Epithelial cell of proximal tubule (primary cell): ENCODE measurements at regions not wholly inside any gene's neighbourhood (a gene's known extent, or its start where the extent isn't known, plus 50 kb on each side); places are given as distances from the start of the nearest gene placed in this dataset.

Experiments
- DNase-seq: peaks from one replicate; pipeline ENCODE4 v3.0.0-alpha.2; 2011; ENCODE audit warnings: low read depth
- H3K4me3 ChIP-seq: 2 replicates; pipeline ENCODE4 v1.5.1; 2011; ENCODE audit warnings: low read depth, mild to moderate bottlenecking, low read length
- TF ChIP-seq, protein P1 (sequence below): conservative IDR thresholded peaks from 2 replicates; pipeline ENCODE4 v1.5.1; 2012; ENCODE audit warnings: low read depth, mild to moderate bottlenecking, low read length

DNA sequence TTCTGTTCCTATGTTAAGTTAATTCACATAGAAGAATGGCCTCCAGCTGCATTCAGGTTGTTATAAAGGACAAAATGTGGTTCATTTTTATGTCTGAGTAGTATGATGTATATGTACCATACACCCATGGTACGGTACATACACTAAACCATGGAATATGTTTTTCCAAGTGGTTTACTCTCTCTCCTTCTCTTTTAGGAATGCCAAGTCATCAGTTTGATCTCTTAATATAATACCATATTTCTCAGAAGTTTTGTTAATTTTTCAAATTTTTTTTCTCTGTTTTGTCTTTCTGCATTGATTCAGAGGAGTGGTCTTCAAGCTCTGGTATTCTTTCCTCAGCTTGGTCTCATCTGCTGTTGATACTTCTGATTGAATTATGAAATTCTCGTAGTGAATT lies 230.9 kb downstream of the DSEL start:
- H3K4me3 ChIP-seq = no peak overlapping the region
- DNase-seq = no peak
- TF ChIP-seq, protein P1, sequence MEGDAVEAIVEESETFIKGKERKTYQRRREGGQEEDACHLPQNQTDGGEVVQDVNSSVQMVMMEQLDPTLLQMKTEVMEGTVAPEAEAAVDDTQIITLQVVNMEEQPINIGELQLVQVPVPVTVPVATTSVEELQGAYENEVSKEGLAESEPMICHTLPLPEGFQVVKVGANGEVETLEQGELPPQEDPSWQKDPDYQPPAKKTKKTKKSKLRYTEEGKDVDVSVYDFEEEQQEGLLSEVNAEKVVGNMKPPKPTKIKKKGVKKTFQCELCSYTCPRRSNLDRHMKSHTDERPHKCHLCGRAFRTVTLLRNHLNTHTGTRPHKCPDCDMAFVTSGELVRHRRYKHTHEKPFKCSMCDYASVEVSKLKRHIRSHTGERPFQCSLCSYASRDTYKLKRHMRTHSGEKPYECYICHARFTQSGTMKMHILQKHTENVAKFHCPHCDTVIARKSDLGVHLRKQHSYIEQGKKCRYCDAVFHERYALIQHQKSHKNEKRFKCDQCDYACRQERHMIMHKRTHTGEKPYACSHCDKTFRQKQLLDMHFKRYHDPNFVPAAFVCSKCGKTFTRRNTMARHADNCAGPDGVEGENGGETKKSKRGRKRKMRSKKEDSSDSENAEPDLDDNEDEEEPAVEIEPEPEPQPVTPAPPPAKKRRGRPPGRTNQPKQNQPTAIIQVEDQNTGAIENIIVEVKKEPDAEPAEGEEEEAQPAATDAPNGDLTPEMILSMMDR = no peak

DNA sequence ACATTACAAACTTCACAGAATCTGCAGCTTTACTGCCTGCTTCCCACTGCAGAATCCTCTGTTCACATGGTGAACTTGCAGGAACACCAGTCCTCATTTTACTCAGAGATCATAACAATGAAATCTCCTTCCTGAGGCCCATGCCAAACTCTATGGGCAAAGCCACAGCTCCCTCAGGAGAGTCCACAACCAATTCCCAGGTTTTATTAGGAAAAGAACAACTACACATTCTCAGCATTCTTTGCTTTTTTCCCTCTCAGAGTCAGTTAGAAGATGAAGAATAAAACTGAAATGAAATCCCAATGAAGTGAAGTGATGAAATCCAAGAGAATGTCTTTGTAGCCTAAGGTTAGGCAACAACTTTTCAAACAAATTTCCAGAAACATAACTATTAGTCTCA lies 233.7 kb downstream of the DSEL start:
- DNase-seq = no peak
- no peak overlapping the region for H3K4me3 ChIP-seq
- TF ChIP-seq, protein P1 = no peak

DNA sequence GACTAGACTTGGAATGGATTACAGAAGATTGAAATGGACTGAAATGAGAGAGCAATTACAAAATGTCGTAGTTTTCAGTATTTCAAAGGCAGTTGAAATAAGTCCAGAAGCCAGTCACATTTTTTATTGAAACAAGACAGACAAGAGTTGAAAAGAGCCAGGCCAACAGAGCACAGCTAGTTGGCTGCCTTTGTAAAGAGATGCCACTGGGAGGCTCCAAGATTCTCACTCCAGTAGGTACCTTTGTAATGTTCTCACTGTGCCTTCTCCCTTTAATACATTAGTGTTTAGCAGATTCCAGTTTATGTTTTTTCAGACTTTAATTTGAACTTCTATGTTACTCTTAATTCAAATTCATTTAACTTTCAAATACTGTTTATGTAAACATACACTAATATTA lies 234.8 kb downstream of the DSEL start:
- DNase-seq = no peak
- no peak overlapping the region for H3K4me3 ChIP-seq
- TF ChIP-seq, protein P1 = no peak

DNA sequence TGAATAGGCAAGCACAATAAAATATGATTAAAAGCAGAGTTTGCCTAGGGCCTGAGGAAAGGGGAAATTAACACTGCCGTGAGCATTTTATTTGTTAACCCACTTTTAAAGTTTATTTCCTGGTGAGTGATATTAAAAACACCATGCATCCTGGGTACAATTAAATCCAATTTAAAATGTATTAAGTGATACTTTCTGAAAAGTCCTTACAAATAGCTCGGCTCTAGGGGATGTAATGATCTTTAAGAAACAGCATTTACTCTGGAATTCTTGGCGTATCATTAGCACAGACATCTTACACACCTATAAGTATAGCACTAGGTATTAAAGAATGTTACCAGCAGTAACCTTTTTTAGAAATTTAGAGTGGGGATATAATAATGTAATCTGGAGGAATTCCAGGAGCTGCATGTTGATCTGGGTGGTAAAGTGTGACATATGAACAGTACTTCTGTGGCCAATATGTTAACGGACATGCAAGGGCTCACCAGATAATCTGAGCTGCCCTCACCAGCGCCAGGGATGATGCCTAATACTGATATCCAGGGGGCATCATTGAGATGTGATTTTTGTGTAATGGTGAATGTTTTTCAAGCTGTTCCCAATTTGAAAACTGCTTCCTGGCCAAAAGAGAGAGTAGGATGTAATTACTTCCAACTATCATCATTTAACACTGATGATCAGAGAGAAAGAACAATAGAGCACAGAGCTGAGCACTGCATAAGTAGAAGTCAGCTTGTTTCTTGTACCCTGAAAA lies 235.9 kb downstream of the DSEL start:
- DNase-seq = no peak
- TF ChIP-seq, protein P1 = no peak
- H3K4me3 ChIP-seq = no peak overlapping the region

DNA sequence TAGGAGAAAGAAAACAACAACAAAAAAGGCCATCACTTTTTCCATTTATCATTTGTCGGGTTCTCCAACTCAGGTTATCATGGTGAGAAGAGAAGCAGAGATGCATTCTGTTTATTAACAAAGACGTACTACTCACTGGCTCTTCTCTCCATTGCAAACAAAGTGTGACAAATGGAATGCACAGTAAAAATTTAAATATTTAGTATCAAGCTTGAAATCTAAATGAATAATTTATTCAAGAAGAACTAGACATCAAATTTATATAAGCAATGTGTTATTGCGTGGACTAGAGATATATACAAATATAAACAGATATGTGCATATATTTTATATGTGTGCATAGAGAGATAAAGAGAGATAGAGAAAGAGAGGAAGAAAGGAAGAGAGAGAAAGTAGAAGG lies 236.5 kb downstream of the DSEL start:
- no peak for DNase-seq
- no peak overlapping the region for H3K4me3 ChIP-seq
- TF ChIP-seq, protein P1 = no peak

DNA sequence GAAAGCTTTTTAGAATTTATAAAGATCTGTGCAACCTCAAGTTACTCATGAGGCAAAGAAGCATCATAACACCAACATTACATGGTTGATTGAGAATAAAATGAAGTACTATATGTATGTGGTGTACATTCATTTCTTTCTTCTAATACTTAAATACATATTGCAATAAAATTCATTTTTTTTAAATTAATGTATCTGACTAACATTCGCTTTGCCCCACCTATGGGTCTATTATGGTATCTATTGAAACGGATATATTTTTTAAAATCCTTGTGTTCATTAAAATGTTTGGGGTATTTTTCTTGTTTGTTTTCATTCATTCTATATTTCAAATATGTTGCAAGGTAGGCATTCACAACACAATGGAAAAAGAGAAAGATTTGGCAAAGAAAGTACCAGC lies 237.5 kb downstream of the DSEL start:
- no peak overlapping the region for H3K4me3 ChIP-seq
- no peak for DNase-seq
- TF ChIP-seq, protein P1 = no peak

DNA sequence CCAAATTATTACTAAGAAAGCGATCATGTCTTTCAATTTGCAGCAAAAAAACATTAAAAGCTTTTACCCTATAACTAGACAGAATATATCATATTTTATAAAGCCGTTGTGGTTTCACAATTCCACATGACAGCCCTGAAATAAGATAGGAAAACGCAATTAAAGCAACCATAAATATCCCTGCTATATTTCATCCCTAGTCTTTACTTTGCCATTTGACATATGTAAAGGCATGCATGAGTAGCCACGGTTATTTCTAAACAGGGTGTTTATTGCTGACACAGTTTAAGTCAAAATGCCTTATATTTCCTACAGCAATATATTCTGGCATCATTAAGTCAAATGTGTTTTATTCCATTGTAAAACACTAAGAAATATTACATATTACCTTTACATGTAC lies 239.9 kb downstream of the DSEL start:
- no peak for DNase-seq
- TF ChIP-seq, protein P1 = no peak
- no peak overlapping the region for H3K4me3 ChIP-seq
